K562 (cell line): ENCODE measurements at regions not wholly inside any gene's neighbourhood (a gene's known extent, or its start where the extent isn't known, plus 50 kb on each side); places are given as distances from the start of the nearest gene placed in this dataset.

ENCODE experiments used
- CAMTA2 ChIP-seq: fragments of 250-450 bp; sonication (Bioruptor Pico); conservative IDR thresholded peaks from 2 replicates; pipeline ENCODE4 v1.5.1; 2022
- CREB3L1 ChIP-seq: fragments of 450-650 bp; IDR thresholded peaks from 2 replicates; pipeline ENCODE4 v1.6.1; 2014; ENCODE audit warnings: low read depth, mild to moderate bottlenecking, moderate library complexity, borderline replicate concordance
- DIDO1 ChIP-seq: fragments of 450-650 bp; IDR thresholded peaks from 2 replicates; pipeline ENCODE4 v1.6.1; 2016; ENCODE audit warnings: low read depth, missing biosample characterization, missing genetic modification characterization
- ELF1 ChIP-seq: fragments of 200-800 bp; sonication (Bioruptor generic); IDR thresholded peaks from 2 replicates; pipeline ENCODE4 v1.6.1; 2016; ENCODE audit warnings: missing genetic modification characterization, missing compliant biosample characterization
- FOXK1 ChIP-seq: sonication (generic); formaldehyde crosslinking; IDR thresholded peaks from 2 replicates; pipeline ENCODE4 v1.8.0; 2022; ENCODE audit warnings: missing genetic modification reagents, mild to moderate bottlenecking, borderline replicate concordance
- MAFF ChIP-seq: IDR thresholded peaks from 2 replicates; pipeline ENCODE4 v1.6.1; 2012; ENCODE audit warnings: low read length, improper control_type of control experiment
- NR2C1 ChIP-seq, 2 experiments: fragments of 450-650 bp; IDR thresholded peaks; 2 replicates each; pipeline ENCODE4 v1.6.1; 2017; ENCODE audit warnings: mild to moderate bottlenecking in 2 of 2, antibody characterized with exemption in 1 of 2, inconsistent platforms in 1 of 2, missing compliant biosample characterization in 1 of 2, missing genetic modification characterization in 1 of 2
- NR3C1 ChIP-seq: sonication (generic); formaldehyde crosslinking; IDR thresholded peaks from 2 replicates; pipeline ENCODE4 v1.8.1; 2022; ENCODE audit warnings: missing genetic modification reagents
- SOX6 ChIP-seq: fragments of 450-650 bp; IDR thresholded peaks from 2 replicates; pipeline ENCODE4 v1.6.1; 2014; ENCODE audit warnings: mild to moderate bottlenecking
- XRCC3 ChIP-seq: fragments of 450-650 bp; IDR thresholded peaks from 2 replicates; pipeline ENCODE4 v1.6.1; 2017; ENCODE audit warnings: mild to moderate bottlenecking, moderate library complexity
- YY1 ChIP-seq, 3 experiments: IDR thresholded peaks; 2 replicates each; pipeline ENCODE4 v1.6.1; 2011; ENCODE audit warnings: low read length in 2 of 3, mild to moderate bottlenecking in 2 of 3, moderate library complexity in 2 of 3, borderline replicate concordance in 1 of 3, control low read depth in 1 of 3, low read depth in 1 of 3; ENCODE audit not compliant: insufficient read depth in 3 of 3, insufficient replicate concordance in 2 of 3, control insufficient read depth in 1 of 3, insufficient read length in 1 of 3; ENCODE audit errors: extremely low read depth in 1 of 3
- ZKSCAN1 ChIP-seq: fragments of 150-350 bp; IDR thresholded peaks from 2 replicates; pipeline ENCODE4 v1.6.1; 2016; ENCODE audit warnings: low read depth, low read length
- ZNF583 ChIP-seq: fragments of 250-450 bp; sonication (Bioruptor Pico); IDR thresholded peaks from 2 replicates; pipeline ENCODE4 v1.4.0; 2020
- TF ChIP-seq, protein P1 (sequence below): fragments of 450-650 bp; IDR thresholded peaks from 2 replicates; pipeline ENCODE4 v1.6.1; 2018; ENCODE audit not compliant: partially characterized antibody
- TF ChIP-seq, protein P2 (sequence below), 2 experiments: fragments of 250-450 bp in 1 of 2; fragments of 450-650 bp in 1 of 2; sonication (Bioruptor Pico) in 1 of 2; IDR thresholded peaks; 2 replicates each; pipeline versions ENCODE4 v1.6.1 to v1.8.0; 2016 to 2021; ENCODE audit warnings: mild to moderate bottlenecking in 2 of 2, moderate library complexity in 2 of 2, missing compliant biosample characterization in 1 of 2, missing genetic modification characterization in 1 of 2
- TF ChIP-seq, protein P3 (sequence below): sonication (generic); formaldehyde crosslinking; IDR thresholded peaks from 2 replicates; pipeline ENCODE4 v1.8.1; 2023; ENCODE audit warnings: missing genetic modification reagents, mild to moderate bottlenecking, borderline replicate concordance

DNA sequence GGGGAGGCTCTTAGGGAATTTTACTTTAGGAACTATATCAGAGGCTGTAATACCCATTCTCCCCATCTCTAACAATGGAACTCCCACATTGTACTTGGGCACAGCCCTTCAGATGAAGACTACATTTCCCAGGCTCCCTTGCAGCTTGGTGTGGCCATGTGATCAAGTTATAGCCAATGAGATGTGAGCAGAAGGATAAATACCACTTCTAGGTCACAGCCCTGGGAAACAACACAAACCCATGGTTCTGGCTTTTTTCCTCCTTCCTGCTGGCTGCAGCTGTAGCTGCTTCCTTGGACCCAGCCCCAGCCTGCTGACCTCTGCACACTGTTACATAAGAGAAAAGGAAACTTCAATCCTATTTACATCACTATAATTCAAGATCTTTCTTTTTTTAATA, 445.9 kb upstream of the JARID2 start (continued):
- TF ChIP-seq, protein P1, sequence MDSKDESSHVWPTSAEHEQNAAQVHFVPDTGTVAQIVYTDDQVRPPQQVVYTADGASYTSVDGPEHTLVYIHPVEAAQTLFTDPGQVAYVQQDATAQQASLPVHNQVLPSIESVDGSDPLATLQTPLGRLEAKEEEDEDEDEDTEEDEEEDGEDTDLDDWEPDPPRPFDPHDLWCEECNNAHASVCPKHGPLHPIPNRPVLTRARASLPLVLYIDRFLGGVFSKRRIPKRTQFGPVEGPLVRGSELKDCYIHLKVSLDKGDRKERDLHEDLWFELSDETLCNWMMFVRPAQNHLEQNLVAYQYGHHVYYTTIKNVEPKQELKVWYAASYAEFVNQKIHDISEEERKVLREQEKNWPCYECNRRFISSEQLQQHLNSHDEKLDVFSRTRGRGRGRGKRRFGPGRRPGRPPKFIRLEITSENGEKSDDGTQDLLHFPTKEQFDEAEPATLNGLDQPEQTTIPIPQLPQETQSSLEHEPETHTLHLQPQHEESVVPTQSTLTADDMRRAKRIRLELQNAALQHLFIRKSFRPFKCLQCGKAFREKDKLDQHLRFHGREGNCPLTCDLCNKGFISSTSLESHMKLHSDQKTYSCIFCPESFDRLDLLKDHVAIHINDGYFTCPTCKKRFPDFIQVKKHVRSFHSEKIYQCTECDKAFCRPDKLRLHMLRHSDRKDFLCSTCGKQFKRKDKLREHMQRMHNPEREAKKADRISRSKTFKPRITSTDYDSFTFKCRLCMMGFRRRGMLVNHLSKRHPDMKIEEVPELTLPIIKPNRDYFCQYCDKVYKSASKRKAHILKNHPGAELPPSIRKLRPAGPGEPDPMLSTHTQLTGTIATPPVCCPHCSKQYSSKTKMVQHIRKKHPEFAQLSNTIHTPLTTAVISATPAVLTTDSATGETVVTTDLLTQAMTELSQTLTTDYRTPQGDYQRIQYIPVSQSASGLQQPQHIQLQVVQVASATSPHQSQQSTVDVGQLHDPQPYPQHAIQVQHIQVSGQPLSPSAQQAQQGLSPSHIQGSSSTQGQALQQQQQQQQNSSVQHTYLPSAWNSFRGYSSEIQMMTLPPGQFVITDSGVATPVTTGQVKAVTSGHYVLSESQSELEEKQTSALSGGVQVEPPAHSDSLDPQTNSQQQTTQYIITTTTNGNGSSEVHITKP: peak; percentile 57
- TF ChIP-seq ELF1 (no peak), DIDO1 (tag) (0 out of 2 replicates have a peak, but pooled peaks have one; percentile 36), ZNF583 (CRISPR knock-in tag) (0 out of 2 replicates have a peak, but pooled peaks have one; percentile 50), YY1 (IDR thresholded peaks at IDR 0.05; ENCODE audit: borderline replicate concordance in 1 of 3, control insufficient read depth in 1 of 3, extremely low read depth in 1 of 3, insufficient read depth in 3 of 3, insufficient read length in 1 of 3, insufficient replicate concordance in 2 of 3, low read depth in 1 of 3, low read length in 2 of 3) (peak in 1 of 3 experiments; percentile 39), SOX6 (peak; percentile 49; the same call in 1 of the 2 replicates), XRCC3 (no peak), ZKSCAN1 (no peak), CREB3L1 (peak; percentile 71; the same call in 1 of the 2 replicates), MAFF (no peak), FOXK1 (0 out of 2 replicates have a peak, but pooled peaks have one; percentile 35), CAMTA2 (CRISPR knock-in tag) (no peak), NR3C1 (CRISPR knock-in tag) (no peak), NR2C1 (IDR thresholded peaks at IDR 0.05) (peak; percentile 74), NR2C1 (tag; IDR thresholded peaks at IDR 0.05) (peak; percentile 86)
- TF ChIP-seq, protein P2, sequence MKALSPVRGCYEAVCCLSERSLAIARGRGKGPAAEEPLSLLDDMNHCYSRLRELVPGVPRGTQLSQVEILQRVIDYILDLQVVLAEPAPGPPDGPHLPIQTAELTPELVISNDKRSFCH (CRISPR knock-in tag; IDR thresholded peaks at IDR 0.05): no peak
- TF ChIP-seq, protein P2 (tag; IDR thresholded peaks at IDR 0.05): no peak
- TF ChIP-seq, protein P3, sequence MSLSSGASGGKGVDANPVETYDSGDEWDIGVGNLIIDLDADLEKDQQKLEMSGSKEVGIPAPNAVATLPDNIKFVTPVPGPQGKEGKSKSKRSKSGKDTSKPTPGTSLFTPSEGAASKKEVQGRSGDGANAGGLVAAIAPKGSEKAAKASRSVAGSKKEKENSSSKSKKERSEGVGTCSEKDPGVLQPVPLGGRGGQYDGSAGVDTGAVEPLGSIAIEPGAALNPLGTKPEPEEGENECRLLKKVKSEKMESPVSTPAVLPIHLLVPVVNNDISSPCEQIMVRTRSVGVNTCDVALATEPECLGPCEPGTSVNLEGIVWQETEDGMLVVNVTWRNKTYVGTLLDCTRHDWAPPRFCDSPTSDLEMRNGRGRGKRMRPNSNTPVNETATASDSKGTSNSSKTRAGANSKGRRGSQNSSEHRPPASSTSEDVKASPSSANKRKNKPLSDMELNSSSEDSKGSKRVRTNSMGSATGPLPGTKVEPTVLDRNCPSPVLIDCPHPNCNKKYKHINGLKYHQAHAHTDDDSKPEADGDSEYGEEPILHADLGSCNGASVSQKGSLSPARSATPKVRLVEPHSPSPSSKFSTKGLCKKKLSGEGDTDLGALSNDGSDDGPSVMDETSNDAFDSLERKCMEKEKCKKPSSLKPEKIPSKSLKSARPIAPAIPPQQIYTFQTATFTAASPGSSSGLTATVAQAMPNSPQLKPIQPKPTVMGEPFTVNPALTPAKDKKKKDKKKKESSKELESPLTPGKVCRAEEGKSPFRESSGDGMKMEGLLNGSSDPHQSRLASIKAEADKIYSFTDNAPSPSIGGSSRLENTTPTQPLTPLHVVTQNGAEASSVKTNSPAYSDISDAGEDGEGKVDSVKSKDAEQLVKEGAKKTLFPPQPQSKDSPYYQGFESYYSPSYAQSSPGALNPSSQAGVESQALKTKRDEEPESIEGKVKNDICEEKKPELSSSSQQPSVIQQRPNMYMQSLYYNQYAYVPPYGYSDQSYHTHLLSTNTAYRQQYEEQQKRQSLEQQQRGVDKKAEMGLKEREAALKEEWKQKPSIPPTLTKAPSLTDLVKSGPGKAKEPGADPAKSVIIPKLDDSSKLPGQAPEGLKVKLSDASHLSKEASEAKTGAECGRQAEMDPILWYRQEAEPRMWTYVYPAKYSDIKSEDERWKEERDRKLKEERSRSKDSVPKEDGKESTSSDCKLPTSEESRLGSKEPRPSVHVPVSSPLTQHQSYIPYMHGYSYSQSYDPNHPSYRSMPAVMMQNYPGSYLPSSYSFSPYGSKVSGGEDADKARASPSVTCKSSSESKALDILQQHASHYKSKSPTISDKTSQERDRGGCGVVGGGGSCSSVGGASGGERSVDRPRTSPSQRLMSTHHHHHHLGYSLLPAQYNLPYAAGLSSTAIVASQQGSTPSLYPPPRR (CRISPR knock-in tag): no peak
